HG02981 (cell line): ENCODE measurements at regions not wholly inside any gene's neighbourhood (a gene's known extent, or its start where the extent isn't known, plus 50 kb on each side); places are given as distances from the start of the nearest gene placed in this dataset.
"Not testable (repeated sequence)": the region's sequence is repeated elsewhere in the genome, so short reads cannot be mapped to it uniquely, and the experiment has no call there.

Source experiments
- ATAC-seq: cut with Tn5 transposase; IDR thresholded peaks from one replicate; pipeline ENCODE4 v1.9.1; 2021; ENCODE audit warnings: mild to moderate bottlenecking, moderate library complexity; ENCODE audit not compliant: unreplicated experiment

DNA sequence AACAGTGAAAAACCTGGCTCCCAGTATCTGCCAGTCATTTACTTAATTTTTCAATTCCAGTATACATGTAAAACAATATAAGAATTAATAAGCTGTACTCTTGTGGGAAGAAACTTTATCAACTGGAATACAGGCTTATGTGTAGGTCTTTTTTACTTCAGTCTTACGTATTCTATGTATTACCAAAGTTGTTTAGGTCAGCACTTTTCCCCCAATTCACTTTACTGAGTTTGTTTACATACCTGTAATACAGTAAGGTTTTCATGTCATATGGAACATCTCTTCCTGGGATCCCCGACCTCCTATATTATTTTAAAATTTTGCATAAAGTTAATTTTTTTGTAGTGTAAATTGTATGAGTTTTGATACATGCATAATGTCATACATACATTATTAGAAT is 181.8 kb upstream of the OLFM3 start:
- no peak for ATAC-seq

- ATAC-seq: peak; percentile 86
These were observed 177.6 kb upstream of the OLFM3 start for GRCh38 chr1:102174259-102174863.

DNA sequence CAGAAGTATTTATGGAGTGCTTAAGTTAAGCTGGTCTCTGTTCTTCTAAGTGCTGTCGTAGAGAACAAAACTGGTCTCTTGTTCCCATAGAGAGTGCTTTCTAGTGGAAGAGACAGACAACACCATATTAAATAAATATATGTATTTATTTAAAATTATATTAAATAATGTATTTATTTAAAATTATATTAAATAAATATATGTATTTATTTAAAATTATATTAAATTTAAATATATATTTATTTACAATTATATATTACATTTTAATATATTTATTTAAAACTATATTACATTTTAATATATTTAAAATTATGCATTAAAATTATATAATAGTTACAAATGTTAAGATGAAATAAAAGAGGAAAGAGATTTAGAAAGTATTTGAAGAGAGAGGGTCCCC is 175.5 kb upstream of the OLFM3 start:
- ATAC-seq: no peak

DNA sequence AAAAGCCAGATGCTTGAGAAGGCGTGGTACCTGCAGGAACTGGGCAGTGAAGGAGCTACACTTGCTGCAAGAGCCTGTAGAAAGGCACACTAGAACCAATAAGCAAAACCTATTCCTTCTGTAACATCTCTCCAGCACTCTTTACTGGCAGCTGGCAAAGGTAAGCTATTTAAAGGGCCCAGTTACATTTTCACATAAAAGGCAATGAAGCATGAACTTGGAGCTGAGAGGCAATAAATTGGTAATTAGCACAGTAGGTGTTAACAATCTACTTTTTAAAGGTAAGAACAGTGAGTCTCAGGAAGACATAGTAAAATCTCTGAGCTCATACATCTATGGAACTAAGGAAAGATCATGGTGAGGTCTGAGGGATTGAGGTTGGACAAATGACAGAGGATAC is 167.1 kb upstream of the OLFM3 start:
- no peak for ATAC-seq

GRCh38 chr1:102151242-102151641 is 154.5 kb upstream of the OLFM3 start:
- no peak for ATAC-seq

GRCh38 chr1:102120910-102121309 is 124.2 kb upstream of the OLFM3 start:
- ATAC-seq: no peak

- ATAC-seq: no peak
These were observed 121.4 kb upstream of the OLFM3 start for GRCh38 chr1:102118150-102118549.

DNA sequence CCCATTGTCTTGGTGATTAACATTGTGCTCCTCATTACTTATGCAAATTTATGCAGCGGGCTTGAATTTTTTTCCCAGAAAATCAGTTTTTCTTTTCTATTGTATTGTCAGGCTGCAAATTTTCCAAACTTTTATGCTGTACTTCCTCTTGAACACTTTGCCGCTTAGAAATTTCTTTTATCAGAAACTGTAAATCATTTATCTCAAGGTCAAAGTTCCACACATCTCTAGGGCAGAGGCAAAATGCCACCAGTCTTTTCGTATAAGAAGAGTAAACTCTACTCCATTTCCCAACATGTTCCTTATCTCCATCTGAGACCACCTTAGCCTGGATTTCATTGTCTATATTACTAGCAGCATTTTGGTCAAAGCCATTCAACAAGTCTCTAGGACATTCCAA is 113.9 kb upstream of the OLFM3 start:
- ATAC-seq: no peak

DNA sequence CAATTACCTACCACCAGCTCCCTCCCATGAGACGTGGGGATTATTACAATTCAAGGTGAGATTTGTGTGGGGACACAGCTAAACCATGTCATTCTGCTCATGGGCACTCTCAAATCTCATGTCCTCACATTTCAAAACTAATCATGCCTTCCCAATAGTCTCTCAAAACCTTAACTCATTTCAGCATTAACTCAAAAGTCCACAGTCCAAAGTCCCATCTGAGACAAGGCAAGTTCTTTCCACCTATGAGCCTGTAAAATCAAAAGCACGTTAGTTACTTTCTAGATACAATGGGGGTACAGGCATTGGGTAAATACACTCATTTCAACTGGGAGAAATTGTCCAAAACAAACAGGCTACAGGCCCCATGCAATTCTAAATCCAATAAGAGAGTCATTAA is 112.8 kb upstream of the OLFM3 start:
- not testable (repeated sequence) for ATAC-seq

DNA sequence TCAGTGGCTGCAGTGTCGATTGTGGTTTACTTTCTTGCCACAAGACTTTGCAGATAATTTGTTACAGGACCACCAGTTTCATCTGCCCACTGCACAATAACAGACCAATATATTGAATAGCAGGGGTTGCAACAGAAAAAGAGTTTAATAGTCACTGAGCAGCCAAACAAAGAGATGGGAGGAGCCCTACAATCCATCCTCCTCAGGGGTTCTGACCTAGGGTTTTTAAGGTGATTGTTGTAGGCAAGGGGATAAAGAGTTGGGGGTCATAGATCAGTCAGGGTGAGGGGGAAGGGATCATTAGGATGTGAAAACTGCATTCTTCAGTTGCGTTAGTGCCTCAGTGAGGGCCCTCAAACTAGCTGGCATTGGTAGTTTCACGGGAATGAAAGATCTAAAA is 110.7 kb upstream of the OLFM3 start:
- ATAC-seq: no peak

DNA sequence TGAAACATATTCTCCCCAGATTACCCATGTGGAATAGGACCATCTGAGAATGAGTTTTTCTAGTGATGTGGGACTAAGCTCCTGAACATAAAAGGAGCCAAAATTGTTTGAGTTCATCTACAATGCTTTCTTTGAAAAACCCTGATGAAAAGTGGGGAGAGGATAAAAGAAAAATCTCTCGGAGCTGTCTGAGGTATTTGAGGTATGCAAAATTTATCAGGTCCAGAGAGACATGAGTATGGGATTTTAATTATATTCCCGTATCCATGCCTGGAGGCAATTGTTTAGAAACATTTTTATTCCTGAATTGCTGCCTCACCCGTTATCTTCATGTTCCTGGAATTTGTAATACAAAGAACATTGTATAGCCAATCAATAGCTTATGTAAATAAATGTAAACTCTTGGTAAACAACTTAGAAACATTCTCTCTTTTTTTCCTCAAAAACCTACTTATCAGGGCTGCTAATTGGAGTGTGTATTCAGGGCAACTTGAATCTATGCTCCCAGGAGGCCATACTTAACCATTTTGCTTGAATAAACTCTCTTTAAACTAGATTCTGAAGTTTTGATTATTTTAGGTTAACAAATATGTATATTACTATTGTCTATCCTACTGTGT is 109.3 kb upstream of the OLFM3 start:
- ATAC-seq: no peak

DNA sequence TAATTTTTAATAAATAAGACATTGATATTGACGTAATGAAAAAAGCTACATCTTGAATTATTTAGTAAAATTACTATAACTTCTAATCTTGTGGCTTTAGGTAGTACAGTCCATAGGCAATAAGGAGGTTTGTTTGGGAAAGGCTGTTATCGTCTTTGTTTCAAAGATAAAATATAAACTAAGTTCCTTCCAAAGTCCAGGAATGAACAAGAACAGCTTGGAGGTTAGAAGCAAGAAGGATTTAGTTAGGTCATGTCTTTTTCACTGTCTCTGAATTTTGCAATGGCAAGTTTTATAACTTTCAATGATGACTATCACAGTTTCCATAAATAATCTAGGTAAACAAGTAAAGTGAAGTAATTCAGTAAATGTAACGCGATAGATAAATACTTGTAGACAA is 106.9 kb upstream of the OLFM3 start:
- no peak for ATAC-seq

DNA sequence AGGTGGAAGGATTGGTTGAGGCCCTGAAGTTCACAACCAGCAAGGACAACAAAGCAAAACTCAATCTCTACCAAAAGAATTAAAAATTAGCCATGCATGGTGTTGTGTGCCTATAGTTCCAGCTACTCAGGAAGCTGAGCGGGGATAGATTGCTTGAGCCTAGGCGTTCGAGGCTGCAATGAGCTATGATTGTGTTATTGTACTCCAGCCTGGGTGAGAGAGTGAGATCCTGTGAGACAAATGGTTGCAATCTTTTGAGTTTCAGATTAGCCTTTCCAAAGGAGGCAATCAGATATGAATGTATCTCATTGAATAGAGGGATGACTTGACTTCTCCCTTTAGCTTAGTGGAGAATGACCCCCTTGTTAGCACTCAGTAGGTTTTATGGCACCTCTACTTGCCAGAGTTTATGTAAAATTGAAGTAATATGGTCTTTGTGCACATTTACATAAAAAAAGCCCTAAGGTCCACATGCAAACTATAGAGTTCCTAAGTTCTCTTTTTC is 105.6 kb upstream of the OLFM3 start:
- ATAC-seq: no peak

GRCh38 chr1:102100666-102101065 is 103.9 kb upstream of the OLFM3 start:
- ATAC-seq: no peak

- no peak for ATAC-seq
These were observed 103.2 kb upstream of the OLFM3 start for GRCh38 chr1:102099916-102100315.

- no peak for ATAC-seq
These were observed 101.8 kb upstream of the OLFM3 start for GRCh38 chr1:102098536-102098935.

- ATAC-seq: no peak
These were observed 101.4 kb upstream of the OLFM3 start for GRCh38 chr1:102098081-102098480.

DNA sequence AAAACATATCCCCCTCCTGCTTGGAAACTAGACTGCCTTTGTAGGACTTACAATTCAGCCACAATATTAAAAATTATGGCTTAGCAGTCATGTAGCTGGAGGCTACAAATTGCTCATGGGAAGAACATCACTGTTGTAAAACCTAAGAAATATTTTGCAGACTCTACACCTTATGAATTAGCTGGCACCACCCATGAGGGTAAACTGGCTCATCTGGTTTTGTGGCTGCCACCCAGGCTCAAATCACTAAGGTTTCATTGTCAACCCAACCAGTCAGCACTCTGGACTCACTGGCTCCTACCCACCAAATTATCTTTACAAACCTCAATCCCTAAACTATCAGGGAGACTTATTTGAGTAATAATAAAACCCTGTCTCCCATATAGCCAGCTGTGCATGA is 100.7 kb upstream of the OLFM3 start:
- ATAC-seq: no peak

DNA sequence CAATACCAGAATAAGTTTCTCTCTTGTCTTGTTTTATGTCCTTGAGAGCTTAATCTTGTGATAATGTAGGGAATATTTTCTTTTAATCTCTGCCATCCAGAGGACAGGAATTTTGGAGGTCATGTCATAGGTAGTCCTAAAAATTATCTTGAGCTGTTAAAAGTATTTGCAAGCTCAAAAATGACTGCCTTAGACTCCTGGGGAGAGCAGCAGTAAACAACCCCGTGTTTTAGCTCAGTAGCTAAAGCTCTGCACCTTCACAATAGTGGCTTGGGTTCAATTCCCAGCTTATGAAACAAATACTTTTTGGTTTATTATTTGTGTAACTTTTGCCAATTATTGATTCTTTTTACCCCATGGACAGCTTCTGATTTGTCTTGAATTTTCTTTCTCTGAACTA is 99.4 kb upstream of the OLFM3 start:
- ATAC-seq: no peak

- no peak for ATAC-seq
These were observed 93.1 kb upstream of the OLFM3 start for GRCh38 chr1:102089791-102090190.

DNA sequence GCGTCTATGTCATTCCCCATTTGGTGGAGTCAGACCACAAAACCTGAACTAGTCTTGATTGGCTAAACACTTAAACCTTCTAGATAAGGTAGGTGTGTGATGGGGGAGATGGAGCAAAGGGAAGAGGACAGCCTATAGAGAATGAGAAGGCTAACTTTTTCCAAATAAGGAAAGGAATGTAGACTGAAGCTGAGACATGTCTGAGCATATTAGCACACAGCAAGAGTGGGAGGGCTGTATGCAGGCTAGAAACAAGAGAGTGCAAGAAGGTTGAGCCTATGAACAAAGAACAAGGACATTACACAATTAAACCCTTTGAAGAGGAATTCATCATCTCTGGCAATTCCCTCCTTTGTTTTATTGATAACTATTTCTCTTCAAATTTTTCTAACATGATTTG is 89.2 kb upstream of the OLFM3 start:
- no peak for ATAC-seq

DNA sequence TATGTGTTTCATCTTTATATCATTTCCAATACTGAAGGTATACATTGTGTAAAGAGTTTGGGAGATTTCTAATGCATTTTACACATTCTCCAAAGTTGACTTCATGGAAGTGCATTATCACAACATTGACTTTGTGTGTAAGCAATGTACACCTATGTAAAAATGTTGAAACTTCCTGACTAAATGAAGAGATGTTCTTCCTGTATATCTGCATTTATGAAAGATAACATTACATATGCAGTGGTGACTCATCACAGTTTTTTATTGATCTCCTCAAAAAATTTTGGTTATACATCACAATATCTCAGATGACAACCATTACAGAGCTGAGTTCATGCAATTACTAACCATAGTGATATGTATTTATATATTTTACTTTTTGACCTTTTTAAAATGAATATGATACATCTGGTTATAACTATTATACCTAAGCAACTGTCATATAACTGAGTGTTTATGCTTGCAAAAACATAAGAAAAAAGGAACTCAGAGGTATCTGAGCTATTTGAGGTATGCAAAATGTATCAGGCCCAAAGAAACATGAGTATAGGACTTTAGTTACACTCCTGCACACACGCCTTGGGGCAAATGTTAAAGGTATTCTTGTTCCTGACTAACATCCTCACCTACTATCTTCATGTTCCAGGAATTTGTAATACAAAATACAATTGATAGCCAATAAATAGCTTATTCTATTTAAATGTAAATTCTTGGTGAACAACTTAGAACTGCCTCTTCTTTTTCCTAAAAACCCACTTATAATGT is 88.2 kb upstream of the OLFM3 start:
- ATAC-seq: no peak
